H1 (cell line): ENCODE measurements at regions not wholly inside any gene's neighbourhood (a gene's known extent, or its start where the extent isn't known, plus 50 kb on each side); places are given as distances from the start of the nearest gene placed in this dataset.

ENCODE experiments used
- CTCF ChIA-PET: fragments of 300-600 bp; sonication (Branson Sonifier 250); formaldehyde crosslinking; loops from one replicate; lab custom pipeline; 2021; ENCODE audit not compliant: partially characterized antibody; lab: Charles Lee
- POLR2A ChIA-PET: fragments of 300-600 bp; sonication (Branson Sonifier 250); formaldehyde crosslinking; loops from one replicate; lab custom pipeline; 2021; ENCODE audit warnings: inconsistent platforms; ENCODE audit not compliant: partially characterized antibody; lab: Charles Lee
- DNase-seq, 2 experiments: peaks; one replicate each; pipeline versions ENCODE4 v3.0.0 to v3.0.0-alpha.2; 2010 to 2022; ENCODE audit warnings: low spot score in 2 of 2, low read depth in 1 of 2, mixed read lengths in 1 of 2
- FAIRE-seq: peaks from 2 replicates; lab custom pipeline; 2011; peaks lifted over from hg19 to GRCh38; lab: Jason Lieb, UNC
- H2AFZ ChIP-seq: 2 replicates; pipeline ENCODE4 v1.8.1; 2012; ENCODE audit warnings: low read length, inconsistent platforms
- H2AK5ac ChIP-seq: 2 replicates; pipeline ENCODE4 v1.6.1; 2013; ENCODE audit warnings: low read depth, low read length
- H2BK120ac ChIP-seq: replicated peaks from 2 replicates; pipeline ENCODE3; 2013; ENCODE audit warnings: low read depth, low read length, inconsistent platforms
- H2BK12ac ChIP-seq: 2 replicates; pipeline ENCODE4 v1.6.1; 2013; ENCODE audit warnings: low read depth, low read length
- H2BK15ac ChIP-seq: 2 replicates; pipeline ENCODE4 v1.6.1; 2013; ENCODE audit warnings: low read length
- H2BK20ac ChIP-seq: 2 replicates; pipeline ENCODE4 v1.6.1; 2013; ENCODE audit warnings: low read length
- H2BK5ac ChIP-seq: 2 replicates; pipeline ENCODE4 v1.6.1; 2013; ENCODE audit warnings: low read depth, low read length
- H3K14ac ChIP-seq: 2 replicates; pipeline ENCODE4 v1.6.1; 2013; ENCODE audit warnings: inconsistent platforms; ENCODE audit not compliant: insufficient read length
- H3K18ac ChIP-seq: 2 replicates; pipeline ENCODE4 v1.6.1; 2013; ENCODE audit warnings: low read length; ENCODE audit errors: extremely low read depth
- H3K23ac ChIP-seq: 2 replicates; pipeline ENCODE4 v1.6.1; 2013; ENCODE audit warnings: inconsistent platforms; ENCODE audit not compliant: insufficient read length
- H3K23me2 ChIP-seq: 2 replicates; pipeline ENCODE4 v1.6.1; 2013; ENCODE audit warnings: low read depth, low read length
- H3K27ac ChIP-seq: 2 replicates; pipeline ENCODE4 v1.6.1; 2011; ENCODE audit warnings: low read depth, low read length, inconsistent platforms
- H3K27me3 ChIP-seq, 4 experiments: replicated peaks in 1 of 4; 1 replicate in 1 of 4; 2 replicates in 3 of 4; pipeline versions ENCODE4 v1.6.1 to v1.8.1; 2011 to 2013; ENCODE audit warnings: low read length in 3 of 4, mild to moderate bottlenecking in 3 of 4, inconsistent platforms in 2 of 4, mixed read lengths in 2 of 4, moderate library complexity in 1 of 4; ENCODE audit not compliant: control insufficient read depth in 3 of 4, insufficient read depth in 3 of 4; ENCODE audit errors: extremely low read depth in 1 of 4
- H3K36me3 ChIP-seq, 4 experiments: 2 replicates each; pipeline versions ENCODE4 v1.6.1 to v1.8.1; 2011 to 2013; ENCODE audit warnings: mild to moderate bottlenecking in 4 of 4, low read length in 3 of 4, moderate library complexity in 2 of 4, control low read depth in 1 of 4, inconsistent platforms in 1 of 4; ENCODE audit not compliant: insufficient read depth in 4 of 4, control insufficient read depth in 2 of 4
- H3K4ac ChIP-seq: replicated peaks from 2 replicates; pipeline ENCODE3; 2013; ENCODE audit warnings: low read length, low read depth, mixed read lengths, inconsistent platforms; ENCODE audit not compliant: insufficient read length
- H3K4me1 ChIP-seq, 4 experiments: replicated peaks in 1 of 4; 1 replicate in 1 of 4; 2 replicates in 3 of 4; pipeline versions ENCODE4 v1.6.1 to v1.8.1; 2011 to 2013; ENCODE audit warnings: low read length in 3 of 4, inconsistent platforms in 2 of 4, mixed read lengths in 1 of 4; ENCODE audit not compliant: insufficient read depth in 4 of 4, control insufficient read depth in 3 of 4
- H3K4me2 ChIP-seq, 2 experiments: 2 replicates each; pipeline versions ENCODE4 v1.6.1 to v1.8.1; 2011 to 2013; ENCODE audit warnings: low read depth in 2 of 2, low read length in 2 of 2, control low read depth in 1 of 2, inconsistent platforms in 1 of 2, mild to moderate bottlenecking in 1 of 2; ENCODE audit not compliant: insufficient read depth in 1 of 2
- H3K4me3 ChIP-seq, 4 experiments: fragments of 200-600, 300-600 bp in 1 of 4; sonication (generic), shearing (Covaris generic), sonication (Bioruptor Twin) in 1 of 4; 2 replicates each; pipeline versions ENCODE4 v1.5.1 to v1.8.1; 2011 to 2016; ENCODE audit warnings: low read length in 4 of 4, low read depth in 3 of 4, control low read depth in 2 of 4, inconsistent platforms in 2 of 4, mild to moderate bottlenecking in 2 of 4, mixed read lengths in 1 of 4, moderate library complexity in 1 of 4; ENCODE audit not compliant: insufficient read depth in 2 of 4; ENCODE audit errors: extremely low read depth in 1 of 4
- H3K56ac ChIP-seq: replicated peaks from 2 replicates; pipeline ENCODE3; 2013; ENCODE audit warnings: low read depth, mild to moderate bottlenecking, mixed read lengths, low read length, inconsistent platforms; ENCODE audit not compliant: insufficient read length
- H3K79me1 ChIP-seq: 2 replicates; pipeline ENCODE4 v1.6.1; 2013; ENCODE audit warnings: low read depth, low read length, control low read depth
- H3K79me2 ChIP-seq, 2 experiments: 2 replicates each; pipeline versions ENCODE4 v1.6.1 to v1.8.1; 2012 to 2013; ENCODE audit warnings: low read length in 2 of 2, mild to moderate bottlenecking in 2 of 2, inconsistent platforms in 1 of 2; ENCODE audit not compliant: insufficient read depth in 2 of 2, control insufficient read depth in 1 of 2
- H3K9ac ChIP-seq, 4 experiments: replicated peaks in 1 of 4; 1 replicate in 1 of 4; 2 replicates in 3 of 4; pipeline versions ENCODE4 v1.6.1 to v1.8.1; 2011 to 2013; ENCODE audit warnings: low read depth in 3 of 4, low read length in 3 of 4, control low read depth in 2 of 4, mild to moderate bottlenecking in 2 of 4, moderate library complexity in 2 of 4, inconsistent platforms in 1 of 4; ENCODE audit errors: extremely low read depth in 1 of 4
- H3K9me3 ChIP-seq, 2 experiments: 2 replicates each; pipeline versions ENCODE4 v1.6.1 to v1.8.1; 2012 to 2013; ENCODE audit warnings: mild to moderate bottlenecking in 2 of 2, moderate library complexity in 2 of 2, control low read depth in 1 of 2, inconsistent platforms in 1 of 2, low read depth in 1 of 2, low read length in 1 of 2, mixed read lengths in 1 of 2; ENCODE audit not compliant: insufficient read depth in 2 of 2
- H4K20me1 ChIP-seq, 2 experiments: replicated peaks in 1 of 2; 2 replicates each; pipeline versions ENCODE3 to v1.8.1; 2011 to 2013; ENCODE audit warnings: inconsistent platforms in 2 of 2, low read length in 2 of 2, mild to moderate bottlenecking in 1 of 2; ENCODE audit not compliant: insufficient read depth in 2 of 2, control insufficient read depth in 1 of 2
- H4K5ac ChIP-seq: 2 replicates; pipeline ENCODE4 v1.6.1; 2013; ENCODE audit warnings: low read length, low read depth, mixed read lengths, inconsistent platforms; ENCODE audit not compliant: insufficient read length
- H4K8ac ChIP-seq: 2 replicates; pipeline ENCODE4 v1.8.0; 2013; ENCODE audit warnings: mild to moderate bottlenecking, moderate library complexity, low read length, inconsistent platforms; ENCODE audit not compliant: insufficient read depth; ENCODE audit errors: extremely low read depth
- H4K91ac ChIP-seq: replicated peaks from 2 replicates; pipeline ENCODE3; 2013; ENCODE audit warnings: low read length, mixed read lengths, inconsistent platforms; ENCODE audit not compliant: insufficient read length
- KDM5A ChIP-seq: fragments of 200-600 bp; IDR thresholded peaks from 2 replicates; pipeline ENCODE4 v1.7.1; 2012; ENCODE audit warnings: mild to moderate bottlenecking, low read length, inconsistent platforms, mixed read lengths
- WGBS, 2 experiments: shearing (Covaris generic) in 1 of 2; methylation state at CpG; one replicate each; pipeline versions ENCODE4 v1.1.6 to v1.1.7; 2013 to 2015; ENCODE audit warnings: low lambda C conversion rate in 2 of 2, mixed read lengths in 2 of 2, inconsistent platforms in 1 of 2, low coverage in 1 of 2, missing lambda C conversion rate in 1 of 2; ENCODE audit not compliant: insufficient replicate concordance in 2 of 2, insufficient coverage in 1 of 2, insufficient read length in 1 of 2; ENCODE audit errors: extremely low coverage in 1 of 2, missing lambda C conversion rate in 1 of 2; 5-methylcytosine and 5-hydroxymethylcytosine counted together

DNA sequence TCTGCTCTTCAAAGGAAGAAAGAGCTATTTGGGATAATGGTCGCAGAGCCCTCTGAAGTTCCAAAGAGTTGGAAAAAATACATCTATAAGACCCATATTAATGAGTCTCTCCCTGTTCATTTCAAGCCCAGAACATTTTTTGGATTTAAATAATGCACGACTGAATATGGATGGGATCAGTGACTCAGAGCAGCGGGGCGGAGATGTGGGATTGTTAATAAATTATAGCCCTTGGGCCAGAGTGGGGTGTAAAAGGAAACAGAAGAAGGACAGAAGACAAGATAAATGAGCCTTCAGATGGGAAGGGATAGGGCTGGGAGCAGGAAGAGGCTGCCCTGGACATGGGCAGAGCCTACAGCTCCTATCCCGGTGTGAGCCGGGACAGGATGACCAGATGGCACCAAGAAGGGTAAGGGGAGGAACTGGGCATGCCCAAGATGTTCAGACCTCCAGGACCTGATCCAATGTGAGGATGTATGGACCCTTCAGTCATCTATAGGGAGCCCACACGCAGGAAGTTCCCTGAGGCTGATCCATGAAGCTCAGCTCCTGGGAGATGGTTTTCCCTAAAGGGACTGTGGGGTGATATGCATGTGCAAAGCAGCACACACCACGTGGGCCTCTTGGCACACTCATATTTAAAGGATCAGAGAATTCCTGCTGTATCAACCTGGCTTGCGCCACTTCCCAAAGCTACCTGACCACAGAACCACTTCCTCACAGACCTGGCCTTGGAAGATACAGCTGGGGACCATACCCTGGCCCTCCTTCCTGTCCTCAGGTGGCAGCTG, 96.1 kb upstream of the PLXNA4 start:
- Histone ChIP-seq H3K27ac (no peak overlapping the region), H2BK12ac (no peak overlapping the region), H3K4ac (no peak overlapping the region), H3K79me1 (no peaks in the 10 kb centered on the region), H3K23me2 (no peaks in the 10 kb centered on the region), H2BK5ac (no peak overlapping the region), H3K4me3 (no peak overlapping the region), H2AFZ (no peak overlapping the region), H4K91ac (no peak overlapping the region), H2BK120ac (no peak overlapping the region), H4K5ac (no peak overlapping the region), H3K9ac (no peak overlapping the region), H2BK15ac (no peak overlapping the region), H3K4me1 (no peaks in the 10 kb centered on the region), H3K18ac (no peak overlapping the region; the same call in 1 of the 2 replicates), H2AK5ac (no peak overlapping the region), H3K56ac (no peak overlapping the region), H4K20me1 (no peaks in the 10 kb centered on the region), H4K8ac (no peak overlapping the region), H3K9me3 (peaks cover 0 to 2% of the 10 kb centered on the region in 2 experiments; a peak in 1 of 4 replicates), H3K23ac (no peak overlapping the region), H3K27me3 (no peaks in the 10 kb centered on the region), H3K14ac (no peak overlapping the region), H3K79me2 (no peaks in the 10 kb centered on the region), H2BK20ac (no peak overlapping the region), H3K36me3 (no peaks in the 10 kb centered on the region), H3K4me2 (no peak overlapping the region)
- FAIRE-seq (no peak), DNase-seq (peak in 1 of 2 experiments; percentile 22)
- 88% methylated on average over 9 of the region's 9 CpGs; no CpG with 5 or more reads in 1 of the 2 experiments for WGBS, 2 experiments
- ChIA-PET POLR2A (interaction anchor here (0.6 kb wide), 1 partner anchor 16 kb away, joined by 5 read pairs; no protein-coding TSS in a partner anchor), CTCF (interaction anchor here (1.4 kb wide), 1 partner anchor 15 kb away, joined by 5 read pairs; no protein-coding TSS in a partner anchor)
- no peak for TF ChIP-seq KDM5A
